Activated T-cell treated with anti-CD3 and anti-CD28 coated beads for 1 hour (primary cell): ENCODE measurements at regions not wholly inside any gene's neighbourhood (a gene's known extent, or its start where the extent isn't known, plus 50 kb on each side); places are given as distances from the start of the nearest gene placed in this dataset.
"Not testable (repeated sequence)": the region's sequence is repeated elsewhere in the genome, so short reads cannot be mapped to it uniquely, and the experiment has no call there.

Source experiments
- DNase-seq: peaks from one replicate; pipeline ENCODE4 v3.0.0-alpha.2; 2020; ENCODE audit warnings: low read depth

- DNase-seq = not testable (repeated sequence)
These were observed 141.8 kb downstream of the AHR start for GRCh38 chr7:17440025-17440784.

GRCh38 chr7:17440831-17441230 lies 142.4 kb downstream of the AHR start:
- no peak for DNase-seq

- no peak for DNase-seq
These were observed 143.1 kb downstream of the AHR start for GRCh38 chr7:17441557-17441956.

GRCh38 chr7:17444151-17444550 lies 145.7 kb downstream of the AHR start:
- DNase-seq = no peak

GRCh38 chr7:17444673-17445072 lies 146.2 kb downstream of the AHR start:
- no peak for DNase-seq

GRCh38 chr7:17446340-17446739 lies 147.9 kb downstream of the AHR start:
- no peak for DNase-seq

- no peak for DNase-seq
These were observed 149.5 kb downstream of the AHR start for GRCh38 chr7:17447728-17448478.

GRCh38 chr7:17448479-17449423 lies 150.3 kb downstream of the AHR start:
- no peak for DNase-seq

- DNase-seq = no peak
These were observed 158.1 kb downstream of the AHR start for GRCh38 chr7:17456541-17456940.

GRCh38 chr7:17460001-17460400 lies 161.5 kb downstream of the AHR start:
- no peak for DNase-seq

GRCh38 chr7:17460665-17461064 lies 162.2 kb downstream of the AHR start:
- DNase-seq = no peak

GRCh38 chr7:17462131-17462631 lies 163.7 kb downstream of the AHR start:
- DNase-seq = no peak

- no peak for DNase-seq
These were observed 165.1 kb downstream of the AHR start for GRCh38 chr7:17463511-17464085.

GRCh38 chr7:17466216-17466615 lies 167.8 kb downstream of the AHR start:
- no peak for DNase-seq

- DNase-seq = no peak
These were observed 169.0 kb downstream of the AHR start for GRCh38 chr7:17467386-17467945.

GRCh38 chr7:17471325-17471724 lies 172.9 kb downstream of the AHR start:
- DNase-seq = no peak

- DNase-seq = no peak
These were observed 174.1 kb downstream of the AHR start for GRCh38 chr7:17472518-17472917.

- no peak for DNase-seq
These were observed 174.5 kb downstream of the AHR start for GRCh38 chr7:17472939-17473338.

- DNase-seq = no peak
These were observed 176.4 kb downstream of the AHR start for GRCh38 chr7:17474724-17475344.

- DNase-seq = no peak
These were observed 178.7 kb downstream of the AHR start for GRCh38 chr7:17477182-17477581.

GRCh38 chr7:17481118-17481517 lies 182.7 kb downstream of the AHR start:
- no peak for DNase-seq
